ENCODE measurements at regions not wholly inside any gene's neighbourhood (a gene's known extent, or its start where the extent isn't known, plus 50 kb on each side); places are given as distances from the start of the nearest gene placed in this dataset.

DNA sequence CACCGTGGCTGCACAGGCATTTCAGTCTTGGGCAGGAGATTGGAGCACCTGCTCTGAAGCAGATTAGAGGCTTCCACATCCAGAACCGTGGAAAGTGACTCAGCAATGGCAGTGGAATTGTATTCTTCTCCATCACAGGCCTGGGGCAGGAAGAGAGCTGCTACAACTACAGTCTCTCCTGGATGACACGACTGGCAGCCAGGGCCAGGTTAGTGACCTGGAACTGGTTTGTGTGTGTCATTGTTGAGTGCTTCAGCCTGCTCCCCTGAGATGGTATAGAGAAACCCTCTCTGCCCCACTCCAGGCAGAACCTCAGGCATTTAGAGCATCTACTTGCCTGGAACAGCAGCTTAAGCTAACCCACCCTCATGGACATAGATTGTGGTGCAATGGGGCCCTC, 596.5 kb upstream of the INTU start:
- TF ChIP-seq, protein P1, sequence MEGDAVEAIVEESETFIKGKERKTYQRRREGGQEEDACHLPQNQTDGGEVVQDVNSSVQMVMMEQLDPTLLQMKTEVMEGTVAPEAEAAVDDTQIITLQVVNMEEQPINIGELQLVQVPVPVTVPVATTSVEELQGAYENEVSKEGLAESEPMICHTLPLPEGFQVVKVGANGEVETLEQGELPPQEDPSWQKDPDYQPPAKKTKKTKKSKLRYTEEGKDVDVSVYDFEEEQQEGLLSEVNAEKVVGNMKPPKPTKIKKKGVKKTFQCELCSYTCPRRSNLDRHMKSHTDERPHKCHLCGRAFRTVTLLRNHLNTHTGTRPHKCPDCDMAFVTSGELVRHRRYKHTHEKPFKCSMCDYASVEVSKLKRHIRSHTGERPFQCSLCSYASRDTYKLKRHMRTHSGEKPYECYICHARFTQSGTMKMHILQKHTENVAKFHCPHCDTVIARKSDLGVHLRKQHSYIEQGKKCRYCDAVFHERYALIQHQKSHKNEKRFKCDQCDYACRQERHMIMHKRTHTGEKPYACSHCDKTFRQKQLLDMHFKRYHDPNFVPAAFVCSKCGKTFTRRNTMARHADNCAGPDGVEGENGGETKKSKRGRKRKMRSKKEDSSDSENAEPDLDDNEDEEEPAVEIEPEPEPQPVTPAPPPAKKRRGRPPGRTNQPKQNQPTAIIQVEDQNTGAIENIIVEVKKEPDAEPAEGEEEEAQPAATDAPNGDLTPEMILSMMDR (IDR thresholded peaks at IDR 0.05) = no peak

DNA sequence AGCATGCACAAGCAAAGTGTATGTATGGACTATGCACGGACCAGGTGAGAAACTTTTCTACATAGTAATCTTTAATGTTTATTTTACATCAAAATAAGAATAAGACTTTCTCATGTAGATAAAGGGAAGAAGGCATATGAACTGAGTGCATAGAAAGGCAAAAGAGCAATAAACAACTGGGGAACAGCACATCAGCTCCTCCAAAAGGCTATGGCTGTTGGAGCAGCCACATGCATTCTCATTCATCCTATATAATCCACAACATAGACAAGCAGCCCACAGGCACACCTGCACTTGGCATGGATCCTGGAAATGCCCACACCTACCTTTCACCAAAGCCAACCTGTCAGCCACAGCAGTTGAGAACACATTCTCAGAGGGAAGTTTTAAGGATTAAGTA, 586.9 kb upstream of the INTU start:
- TF ChIP-seq, protein P1 (IDR thresholded peaks at IDR 0.05) = no peak

DNA sequence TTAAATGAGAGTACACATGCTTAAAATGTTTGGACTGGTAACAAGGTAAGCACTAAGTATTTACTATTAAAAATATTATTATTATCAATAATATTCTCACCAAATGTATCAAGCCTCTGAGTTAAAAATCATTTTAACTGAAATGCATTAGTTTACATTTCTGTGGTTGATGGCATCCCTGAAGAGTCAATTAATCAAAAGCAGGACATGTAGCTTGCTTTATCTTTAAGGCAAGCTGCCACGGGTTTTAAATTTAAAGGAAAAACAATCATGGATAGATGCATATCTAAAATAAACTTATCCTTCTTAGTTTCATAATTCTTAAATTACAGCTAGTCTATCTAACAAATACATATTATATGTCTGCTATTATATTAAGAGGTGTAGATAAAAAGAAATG, 584.8 kb upstream of the INTU start:
- TF ChIP-seq, protein P1 (IDR thresholded peaks at IDR 0.05) = no peak

DNA sequence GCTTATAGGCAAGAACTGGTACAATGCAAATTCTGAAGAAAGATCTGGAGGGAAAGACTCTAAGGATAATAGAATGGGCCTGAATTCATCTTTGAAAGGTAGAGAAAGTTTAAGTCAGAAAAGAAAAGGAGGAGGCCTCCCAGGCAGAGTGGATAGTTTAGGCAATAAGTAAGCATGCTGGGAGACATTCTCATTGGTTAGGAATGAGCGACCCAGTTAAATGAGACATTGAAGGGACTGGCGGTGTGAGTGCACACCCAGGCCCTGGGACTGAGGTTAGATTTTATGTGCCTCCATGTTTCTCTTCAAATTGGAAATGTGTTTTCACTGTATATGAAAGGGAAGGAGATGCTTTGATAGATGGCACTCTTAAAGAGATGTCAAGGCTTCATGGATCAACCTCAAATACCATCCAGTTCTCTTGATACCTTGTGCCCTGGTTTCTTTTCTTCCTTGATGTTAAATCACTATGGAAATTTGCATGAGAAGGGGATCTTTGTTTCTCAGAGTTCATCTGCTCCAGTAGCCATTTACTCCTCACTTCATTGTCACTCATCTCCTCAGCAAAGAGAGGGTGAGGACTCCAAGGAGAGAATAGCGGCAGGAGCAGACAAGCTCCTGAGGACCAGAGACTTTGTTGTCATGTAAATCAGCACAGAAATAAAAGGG, 584.2 kb upstream of the INTU start:
- TF ChIP-seq, protein P1 (IDR thresholded peaks at IDR 0.05) = no peak

DNA sequence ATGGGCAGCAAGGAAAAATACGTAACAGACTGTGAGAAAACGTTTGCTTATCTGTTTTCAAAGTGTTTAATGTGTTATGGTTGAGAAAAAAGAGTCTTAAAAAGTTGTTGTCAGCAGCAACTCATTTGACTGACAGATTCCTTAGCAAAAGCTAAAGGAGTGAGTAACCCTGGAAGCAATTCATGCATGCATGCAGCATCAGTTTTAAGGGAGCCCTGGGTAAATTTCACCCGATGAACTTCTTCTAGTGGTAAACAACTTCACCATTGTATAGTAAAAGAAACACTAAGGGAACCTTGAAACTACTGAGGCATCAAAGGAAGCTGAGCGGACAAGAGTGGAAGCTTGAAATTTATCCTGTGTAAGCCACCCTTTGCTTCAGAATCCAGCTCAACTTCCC, 583.2 kb upstream of the INTU start:
- TF ChIP-seq, protein P1 (IDR thresholded peaks at IDR 0.05) = no peak

DNA sequence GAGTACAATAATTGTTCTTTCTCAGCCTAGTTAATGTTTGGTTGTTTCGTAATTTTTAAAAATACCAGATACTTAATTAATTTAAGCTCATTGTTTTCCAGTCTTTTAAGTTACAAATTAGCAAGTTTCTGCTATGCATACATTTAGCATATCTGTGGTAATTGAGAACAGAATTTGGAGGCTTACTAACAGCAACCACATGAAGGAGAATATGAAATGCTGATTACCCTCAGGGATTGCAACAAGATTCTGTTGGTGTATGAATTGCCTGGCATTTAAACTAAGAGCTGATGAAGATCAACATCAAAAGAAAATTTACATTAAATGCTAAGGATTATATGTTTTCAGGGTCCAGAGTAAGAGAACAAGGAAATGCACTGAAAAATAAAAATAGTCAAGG, 580.0 kb upstream of the INTU start:
- TF ChIP-seq, protein P1 (IDR thresholded peaks at IDR 0.05) = no peak

DNA sequence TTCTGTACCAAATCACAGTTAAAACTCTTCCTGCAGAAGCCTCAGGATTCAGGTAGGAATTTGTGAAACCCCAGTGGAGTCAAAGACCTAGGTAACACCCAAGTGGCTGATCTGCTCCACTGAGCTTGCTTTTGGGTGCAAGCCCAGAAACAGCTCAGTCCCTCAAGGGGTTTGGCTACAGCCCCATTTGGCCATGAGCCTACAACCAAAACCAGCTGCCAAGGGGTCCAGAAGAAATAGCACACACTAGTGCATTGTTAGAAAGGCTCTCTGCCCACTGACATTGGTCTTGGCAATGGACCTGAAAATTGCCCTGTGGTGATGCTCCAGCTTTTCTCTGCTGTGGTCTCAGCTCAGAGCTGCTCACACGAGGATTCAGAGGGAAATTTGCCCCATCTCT, 577.4 kb upstream of the INTU start:
- TF ChIP-seq, protein P1 (IDR thresholded peaks at IDR 0.05) = no peak

DNA sequence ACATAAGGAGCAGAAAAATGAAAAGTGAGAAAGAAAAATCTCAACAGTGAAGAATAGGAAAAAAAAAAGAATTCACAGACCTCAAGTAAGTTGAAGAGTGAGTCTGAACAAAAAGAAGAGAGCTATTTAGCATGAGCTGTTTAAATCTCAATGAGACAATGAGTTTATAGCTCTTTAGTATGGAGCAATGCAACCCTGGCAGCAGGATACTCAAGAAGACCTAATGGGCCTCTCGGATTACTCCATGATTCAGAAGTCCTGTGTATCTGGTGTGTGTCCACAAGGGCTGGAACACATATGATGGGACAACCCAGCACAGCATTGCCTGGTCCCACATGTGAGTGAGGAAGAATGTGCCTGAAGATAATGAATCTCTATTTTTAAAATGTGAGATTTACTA, 563.1 kb upstream of the INTU start:
- TF ChIP-seq, protein P1 (IDR thresholded peaks at IDR 0.05) = no peak
